ENCODE measurements at regions not wholly inside any gene's neighbourhood (a gene's known extent, or its start where the extent isn't known, plus 50 kb on each side); places are given as distances from the start of the nearest gene placed in this dataset.
"Not testable (repeated sequence)": the region's sequence is repeated elsewhere in the genome, so short reads cannot be mapped to it uniquely, and the experiment has no call there.

DNA sequence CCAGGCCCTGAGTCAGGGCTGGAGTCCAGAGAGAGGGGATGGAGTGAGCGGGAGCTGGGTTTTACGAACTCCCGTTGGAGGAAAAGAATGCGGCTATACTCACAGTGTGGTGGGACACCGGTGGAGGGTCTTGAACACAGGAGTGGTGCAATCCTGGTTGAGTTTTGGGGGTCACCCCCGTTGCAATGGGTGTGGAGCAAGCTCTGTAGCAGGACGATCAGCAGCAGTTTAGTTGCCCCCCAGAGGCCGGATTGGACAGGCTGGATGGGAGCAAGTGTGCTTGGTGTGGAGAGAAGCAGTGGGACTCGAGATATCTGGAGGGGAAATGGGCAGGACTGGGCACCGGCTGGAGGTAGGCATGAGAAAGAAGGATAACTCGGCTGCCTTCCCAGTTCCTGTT, 72.3 kb upstream of the TWIST2 start:
- Histone ChIP-seq H3K9ac (ENCODE audit: insufficient read depth, low read length, poor library complexity, severe bottlenecking) (no peak overlapping the region), H2AFZ (ENCODE audit: insufficient read depth, low read depth, low read length, poor library complexity, severe bottlenecking) (no peak overlapping the region), H3K36me3 (replicated peaks in 1 of 2; ENCODE audit: control insufficient read depth in 1 of 2, insufficient read depth in 2 of 2, low read length in 2 of 2) (no peaks in the 10 kb centered on the region), H4K20me1 (ENCODE audit: insufficient read depth, low read length) (no peaks in the 10 kb centered on the region), H3K27me3 (ENCODE audit: control insufficient read depth in 2 of 2, insufficient read depth in 2 of 2, low read length in 2 of 2) (no peaks in the 10 kb centered on the region), H3K4me1 (ENCODE audit: control insufficient read depth in 1 of 2, insufficient read depth in 2 of 2, low read length in 2 of 2) (no peaks in the 10 kb centered on the region), H3K9me3 (replicated peaks in 1 of 2; ENCODE audit: control insufficient read depth in 1 of 2, insufficient read depth in 1 of 2, low read length in 2 of 2) (peaks cover 75 to 82% of the 10 kb centered on the region in 2 donors), H3K4me3 (replicated peaks in 1 of 3; ENCODE audit: low read depth in 2 of 3, low read length in 3 of 3) (peak overlapping the region in 1 of 3 experiments; percentile 40), H3K27ac (ENCODE audit: low read depth in 1 of 2, low read length in 2 of 2) (peak overlapping the region; percentile 69 to 70), H3K4me2 (replicated peaks; ENCODE audit: extremely low read depth, low read length, poor library complexity, severe bottlenecking) (no peak overlapping the region), H3K79me2 (ENCODE audit: insufficient read depth, low read length) (no peaks in the 10 kb centered on the region)
- TF ChIP-seq, protein P1, sequence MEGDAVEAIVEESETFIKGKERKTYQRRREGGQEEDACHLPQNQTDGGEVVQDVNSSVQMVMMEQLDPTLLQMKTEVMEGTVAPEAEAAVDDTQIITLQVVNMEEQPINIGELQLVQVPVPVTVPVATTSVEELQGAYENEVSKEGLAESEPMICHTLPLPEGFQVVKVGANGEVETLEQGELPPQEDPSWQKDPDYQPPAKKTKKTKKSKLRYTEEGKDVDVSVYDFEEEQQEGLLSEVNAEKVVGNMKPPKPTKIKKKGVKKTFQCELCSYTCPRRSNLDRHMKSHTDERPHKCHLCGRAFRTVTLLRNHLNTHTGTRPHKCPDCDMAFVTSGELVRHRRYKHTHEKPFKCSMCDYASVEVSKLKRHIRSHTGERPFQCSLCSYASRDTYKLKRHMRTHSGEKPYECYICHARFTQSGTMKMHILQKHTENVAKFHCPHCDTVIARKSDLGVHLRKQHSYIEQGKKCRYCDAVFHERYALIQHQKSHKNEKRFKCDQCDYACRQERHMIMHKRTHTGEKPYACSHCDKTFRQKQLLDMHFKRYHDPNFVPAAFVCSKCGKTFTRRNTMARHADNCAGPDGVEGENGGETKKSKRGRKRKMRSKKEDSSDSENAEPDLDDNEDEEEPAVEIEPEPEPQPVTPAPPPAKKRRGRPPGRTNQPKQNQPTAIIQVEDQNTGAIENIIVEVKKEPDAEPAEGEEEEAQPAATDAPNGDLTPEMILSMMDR (IDR thresholded peaks at IDR 0.05), result no peak
- Mint-ChIP-seq H3K4me3 (no peak overlapping the region), H3K4me1 (no peaks in the 10 kb centered on the region), H3K9me3 (peaks cover 45 to 81% (median 75%) of the 10 kb centered on the region in 7 donors), H3K36me3 (peaks cover 3 to 13% of the 10 kb centered on the region in 2 donors), H3K27me3 (ENCODE audit: low read depth in 3 of 3) (peaks cover 3 to 22% (median 10%) of the 10 kb centered on the region in 3 donors), H3K27ac (peak overlapping the region; percentile 62 to 91 (median 84))
- DNase-seq, result no peak
- intact Hi-C loops (cut with micrococcal nuclease), result no loop called here
- WGBS (ENCODE audit: insufficient coverage), result 98% methylated on average over 10 of the region's 11 CpGs

- no peaks in the 10 kb centered on the region for H3K36me3 ChIP-seq (replicated peaks in 1 of 2; ENCODE audit: control insufficient read depth in 1 of 2, insufficient read depth in 2 of 2, low read length in 2 of 2)
- peak; percentile 12 to 71 (median 37) for DNase-seq
- Mint-ChIP-seq H3K4me1 (no peaks in the 10 kb centered on the region), H3K4me3 (no peak overlapping the region), H3K9me3 (peaks cover 47 to 83% (median 79%) of the 10 kb centered on the region in 7 donors), H3K36me3 (peaks cover 3 to 13% of the 10 kb centered on the region in 2 donors), H3K27ac (peak overlapping the region; percentile 62 to 91 (median 86)), H3K27me3 (ENCODE audit: low read depth in 3 of 3) (peaks cover 3 to 22% (median 10%) of the 10 kb centered on the region in 3 donors)
- TF ChIP-seq, protein P1 (IDR thresholded peaks at IDR 0.05), result no peak
- peak overlapping the region; percentile 69 to 70 for H3K27ac ChIP-seq (ENCODE audit: low read depth in 1 of 2, low read length in 2 of 2)
- no peaks in the 10 kb centered on the region for H4K20me1 ChIP-seq (ENCODE audit: insufficient read depth, low read length)
- H3K9ac ChIP-seq (ENCODE audit: insufficient read depth, low read length, poor library complexity, severe bottlenecking), result no peak overlapping the region
- no peak overlapping the region for H2AFZ ChIP-seq (ENCODE audit: insufficient read depth, low read depth, low read length, poor library complexity, severe bottlenecking)
- intact Hi-C loops (cut with micrococcal nuclease), result no loop called here
- no peak overlapping the region for H3K4me2 ChIP-seq (replicated peaks; ENCODE audit: extremely low read depth, low read length, poor library complexity, severe bottlenecking)
- H3K27me3 ChIP-seq (ENCODE audit: control insufficient read depth in 2 of 2, insufficient read depth in 2 of 2, low read length in 2 of 2), result no peaks in the 10 kb centered on the region
- no peaks in the 10 kb centered on the region for H3K79me2 ChIP-seq (ENCODE audit: insufficient read depth, low read length)
- no peaks in the 10 kb centered on the region for H3K4me1 ChIP-seq (ENCODE audit: control insufficient read depth in 1 of 2, insufficient read depth in 2 of 2, low read length in 2 of 2)
- peaks cover 81 to 82% of the 10 kb centered on the region in 2 donors for H3K9me3 ChIP-seq (replicated peaks in 1 of 2; ENCODE audit: control insufficient read depth in 1 of 2, insufficient read depth in 1 of 2, low read length in 2 of 2)
- WGBS (ENCODE audit: insufficient coverage), result 62% methylated on average over 13 of the region's 20 CpGs
- H3K4me3 ChIP-seq (replicated peaks in 1 of 3; ENCODE audit: low read depth in 2 of 3, low read length in 3 of 3), result peak overlapping the region in 1 of 3 experiments; percentile 40
Observed at GRCh38 chr2:238776003-238776760, 71.7 kb upstream of the TWIST2 start.

DNA sequence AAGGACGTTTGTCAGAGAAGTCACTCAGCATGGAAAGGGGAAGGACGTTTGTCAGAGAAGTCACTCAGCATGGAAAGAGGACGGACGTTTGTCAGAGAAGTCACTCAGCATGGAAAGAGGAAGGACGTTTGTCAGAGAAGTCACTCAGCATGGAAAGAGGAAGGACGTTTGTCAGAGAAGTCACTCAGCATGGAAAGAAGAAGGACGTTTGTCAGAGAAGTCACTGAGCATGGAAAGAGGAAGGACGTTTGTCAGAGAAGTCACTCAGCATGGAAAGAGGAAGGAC, 71.2 kb upstream of the TWIST2 start:
- Mint-ChIP-seq H3K36me3 (peaks cover 3 to 13% of the 10 kb centered on the region in 2 donors), H3K9me3 (peaks cover 47 to 86% (median 79%) of the 10 kb centered on the region in 7 donors), H3K27me3 (ENCODE audit: low read depth in 3 of 3) (peaks cover 3 to 22% (median 7%) of the 10 kb centered on the region in 3 donors), H3K27ac (peak overlapping the region in 2 of 7 donors; percentile 86 to 91)
- DNase-seq; H3K9ac ChIP-seq (ENCODE audit: insufficient read depth, low read length, poor library complexity, severe bottlenecking); H3K27me3 ChIP-seq (ENCODE audit: control insufficient read depth in 2 of 2, insufficient read depth in 2 of 2, low read length in 2 of 2); H3K4me1 Mint-ChIP-seq; H3K36me3 ChIP-seq (replicated peaks in 1 of 2; ENCODE audit: control insufficient read depth in 1 of 2, insufficient read depth in 2 of 2, low read length in 2 of 2); H2AFZ ChIP-seq (ENCODE audit: insufficient read depth, low read depth, low read length, poor library complexity, severe bottlenecking); H3K4me3 ChIP-seq (replicated peaks in 1 of 3; ENCODE audit: low read depth in 2 of 3, low read length in 3 of 3); H3K4me3 Mint-ChIP-seq; H3K4me1 ChIP-seq (ENCODE audit: control insufficient read depth in 1 of 2, insufficient read depth in 2 of 2, low read length in 2 of 2); H3K4me2 ChIP-seq (replicated peaks; ENCODE audit: extremely low read depth, low read length, poor library complexity, severe bottlenecking); H4K20me1 ChIP-seq (ENCODE audit: insufficient read depth, low read length); intact Hi-C loops (cut with micrococcal nuclease); H3K79me2 ChIP-seq (ENCODE audit: insufficient read depth, low read length): not testable (repeated sequence)
- peak overlapping the region in 1 of 2 donors; percentile 69 for H3K27ac ChIP-seq (ENCODE audit: low read depth in 1 of 2, low read length in 2 of 2)
- WGBS (ENCODE audit: insufficient coverage), result 0% methylated on average over 5 of the region's 8 CpGs
- H3K9me3 ChIP-seq (replicated peaks in 1 of 2; ENCODE audit: control insufficient read depth in 1 of 2, insufficient read depth in 1 of 2, low read length in 2 of 2), result peaks cover 79 to 84% of the 10 kb centered on the region in 2 donors

Measured in CD14-positive monocyte (primary cell).